DND-41 (cell line): ENCODE measurements at regions not wholly inside any gene's neighbourhood (a gene's known extent, or its start where the extent isn't known, plus 50 kb on each side); places are given as distances from the start of the nearest gene placed in this dataset.

Experiments
- CTCF ChIP-seq: IDR thresholded peaks from 2 replicates; pipeline ENCODE4 v1.5.1; 2012; ENCODE audit warnings: borderline replicate concordance, low read length, moderate library complexity, mild to moderate bottlenecking; ENCODE audit not compliant: poor library complexity, severe bottlenecking; ENCODE audit errors: extremely low read depth
- EZH2 ChIP-seq: IDR thresholded peaks from 3 replicates; pipeline ENCODE4 v1.6.1; 2012; ENCODE audit warnings: borderline replicate concordance, low read depth, mild to moderate bottlenecking, moderate library complexity, low read length, inconsistent platforms; ENCODE audit not compliant: severe bottlenecking

- TF ChIP-seq CTCF: no peak
- TF ChIP-seq EZH2: no peak
These were observed 397.7 kb upstream of the TNRC6C start for GRCh38 chr17:77560841-77561240.
